ELF-1 (cell line): ENCODE measurements at regions not wholly inside any gene's neighbourhood (a gene's known extent, or its start where the extent isn't known, plus 50 kb on each side); places are given as distances from the start of the nearest gene placed in this dataset.
A peak's percentile ranks its signal among the peaks of the same experiment; 100 is the strongest.
"Not testable (repeated sequence)": the region's sequence is repeated elsewhere in the genome, so short reads cannot be mapped to it uniquely, and the experiment has no call there.

Experiments
- DNase-seq: peaks from one replicate; pipeline ENCODE4 v3.0.0-alpha.2; 2016; ENCODE audit warnings: low read depth, low spot score

DNA sequence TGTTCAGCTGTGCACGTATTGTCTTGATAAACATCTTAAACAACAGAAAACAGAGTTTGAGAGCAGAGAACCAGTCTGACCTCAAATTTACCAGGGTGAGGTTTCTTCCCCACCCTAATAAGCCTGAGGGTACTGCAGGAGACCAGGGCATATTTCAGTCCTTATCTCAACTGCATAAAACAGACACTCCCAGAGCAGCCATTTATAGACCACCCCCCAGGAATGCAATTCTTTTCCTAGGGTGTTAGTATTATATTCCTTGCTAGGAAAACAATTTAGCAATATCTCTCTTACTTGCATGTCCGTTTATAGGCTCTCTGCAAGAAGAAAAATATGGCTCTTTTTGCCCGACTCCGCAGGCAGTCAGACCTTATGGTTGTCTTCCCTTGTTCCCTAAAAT lies 747.2 kb downstream of the TTLL7 start:
- DNase-seq: peak; percentile 8

DNA sequence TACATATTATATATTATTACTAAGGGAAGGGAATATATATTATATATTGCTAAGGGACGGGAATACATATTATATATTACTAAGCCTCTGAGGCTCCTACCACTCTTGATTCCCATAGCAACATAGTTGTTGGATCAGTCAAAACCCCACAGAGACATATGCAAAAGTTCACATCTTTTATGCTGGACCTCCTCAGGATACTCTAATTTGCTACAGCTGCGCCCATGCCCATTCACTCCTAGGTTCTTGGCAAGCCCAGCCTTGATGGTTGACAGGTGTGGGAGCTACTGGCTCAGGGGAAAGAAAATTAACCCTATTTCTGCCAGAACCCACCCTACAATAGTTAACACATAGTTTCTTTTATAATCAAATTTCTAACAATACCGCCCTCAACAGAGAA lies 752.2 kb downstream of the TTLL7 start:
- DNase-seq: not testable (repeated sequence)

- DNase-seq: peak; percentile 6
These were observed 754.1 kb downstream of the TTLL7 start for GRCh38 chr1:83244832-83245231.

DNA sequence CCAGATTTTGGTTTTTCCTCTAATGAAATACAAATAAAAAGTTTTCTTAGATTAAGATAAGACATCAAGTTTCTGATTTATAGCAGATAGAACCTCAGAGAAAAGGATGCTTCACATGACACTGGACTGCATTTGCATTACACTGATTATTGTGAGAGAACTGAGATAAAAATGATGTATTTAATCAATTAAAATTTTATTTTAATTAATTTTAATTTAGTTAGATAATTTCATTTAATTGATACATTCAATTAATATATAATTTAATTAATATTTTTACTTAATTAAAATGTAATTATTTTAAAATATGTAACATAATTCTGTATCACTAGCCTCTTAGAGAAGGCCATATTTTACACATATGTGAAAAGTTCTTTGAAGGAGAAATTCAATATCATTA lies 759.4 kb downstream of the TTLL7 start:
- DNase-seq: not testable (repeated sequence)

GRCh38 chr1:83238654-83239053 lies 760.3 kb downstream of the TTLL7 start:
- DNase-seq: not testable (repeated sequence)

DNA sequence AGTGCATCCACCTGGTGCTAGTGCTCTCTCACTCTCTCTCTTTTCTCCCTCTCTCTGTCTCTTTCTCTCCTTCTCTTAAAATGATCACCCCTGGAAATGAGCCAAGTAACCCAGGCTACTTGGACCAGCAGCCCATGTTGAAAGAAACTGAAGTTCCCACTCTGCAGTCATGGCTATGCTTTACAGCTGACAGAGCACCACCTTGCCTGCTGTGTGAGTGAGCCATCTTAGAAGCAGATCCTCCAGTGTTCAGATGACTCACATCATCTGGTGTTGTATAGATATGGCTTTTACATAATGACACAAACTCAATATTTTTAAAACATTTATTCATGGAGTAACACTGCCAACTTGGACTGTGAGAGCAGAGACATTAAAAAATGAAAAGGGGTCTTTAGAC lies 779.1 kb downstream of the TTLL7 start:
- DNase-seq: not testable (repeated sequence)

GRCh38 chr1:83218036-83218716 lies 780.8 kb downstream of the TTLL7 start:
- not testable (repeated sequence) for DNase-seq

GRCh38 chr1:83214317-83214716 lies 784.6 kb downstream of the TTLL7 start:
- not testable (repeated sequence) for DNase-seq

DNA sequence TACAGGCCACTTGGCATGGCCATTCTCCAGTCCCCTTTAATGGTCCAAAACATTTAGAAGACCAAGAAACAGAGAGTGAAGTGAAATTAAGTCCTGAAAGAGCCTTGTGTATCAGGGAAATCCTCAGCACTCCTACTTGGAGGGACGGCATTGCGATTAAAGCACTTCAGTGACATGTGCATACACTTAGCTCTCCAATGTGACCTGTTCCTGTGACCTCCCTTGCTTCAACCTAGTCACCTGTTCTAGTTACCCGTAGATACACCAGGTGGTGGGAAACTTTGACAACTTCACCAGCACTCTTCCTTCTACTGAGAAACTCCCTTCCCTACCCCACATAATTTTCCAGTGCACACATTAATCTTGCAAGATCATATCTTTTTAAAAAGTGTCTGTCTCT lies 785.3 kb downstream of the TTLL7 start:
- DNase-seq: not testable (repeated sequence)

GRCh38 chr1:83212033-83212432 lies 786.9 kb downstream of the TTLL7 start:
- DNase-seq: not testable (repeated sequence)

GRCh38 chr1:83208540-83208939 lies 790.4 kb downstream of the TTLL7 start:
- DNase-seq: peak; percentile 9

DNA sequence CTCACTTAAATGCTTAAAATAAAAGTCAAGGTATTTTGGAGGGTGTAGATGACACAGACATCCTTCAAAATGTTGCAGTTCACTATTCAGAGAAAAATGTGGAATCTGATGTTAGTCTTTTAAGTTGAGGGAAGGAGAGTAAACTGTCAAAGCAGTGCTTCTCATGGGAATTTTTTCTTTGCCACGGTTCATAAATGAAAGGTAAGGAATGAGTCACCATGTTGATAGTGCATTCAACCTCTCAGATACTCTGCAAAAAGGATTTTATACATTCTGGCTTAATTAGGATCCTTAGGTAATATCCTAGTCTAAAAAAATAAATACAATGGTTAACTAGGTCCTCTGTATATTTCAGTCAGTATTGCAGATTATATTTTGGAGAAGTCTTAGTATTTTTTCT lies 804.3 kb downstream of the TTLL7 start:
- DNase-seq: not testable (repeated sequence)

DNA sequence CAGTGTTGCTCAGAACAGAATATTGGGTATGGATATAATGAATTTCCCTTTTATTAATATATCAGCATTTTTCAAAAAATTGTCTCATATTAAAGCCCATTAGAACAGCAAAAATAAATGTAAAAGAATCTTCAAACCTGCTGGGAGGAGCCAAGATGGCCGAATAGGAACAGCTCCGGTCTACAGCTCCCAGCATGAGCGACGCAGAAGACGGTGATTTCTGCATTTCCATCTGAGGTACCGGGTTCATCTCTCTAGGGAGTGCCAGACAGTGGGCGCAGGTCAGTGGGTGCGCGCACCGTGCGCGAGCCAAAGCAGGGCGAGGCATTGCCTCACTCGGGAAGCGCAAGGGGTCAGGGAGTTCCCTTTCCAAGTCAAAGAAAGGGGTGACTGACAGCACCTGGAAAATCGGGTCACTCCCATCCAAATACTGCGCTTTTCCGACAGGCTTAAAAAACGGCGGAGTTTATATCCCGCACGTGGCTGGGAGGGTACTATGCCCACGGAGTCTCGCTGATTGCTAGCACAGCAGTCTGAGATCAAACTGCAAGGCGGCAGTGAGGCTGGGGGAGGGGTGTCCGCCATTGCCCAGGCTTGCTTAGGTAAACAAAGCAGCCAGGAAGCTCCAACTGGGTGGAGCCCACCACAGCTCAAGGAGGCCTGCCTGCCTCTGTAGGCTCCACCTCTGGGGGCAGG lies 816.8 kb downstream of the TTLL7 start:
- peak; percentile 56 for DNase-seq

DNA sequence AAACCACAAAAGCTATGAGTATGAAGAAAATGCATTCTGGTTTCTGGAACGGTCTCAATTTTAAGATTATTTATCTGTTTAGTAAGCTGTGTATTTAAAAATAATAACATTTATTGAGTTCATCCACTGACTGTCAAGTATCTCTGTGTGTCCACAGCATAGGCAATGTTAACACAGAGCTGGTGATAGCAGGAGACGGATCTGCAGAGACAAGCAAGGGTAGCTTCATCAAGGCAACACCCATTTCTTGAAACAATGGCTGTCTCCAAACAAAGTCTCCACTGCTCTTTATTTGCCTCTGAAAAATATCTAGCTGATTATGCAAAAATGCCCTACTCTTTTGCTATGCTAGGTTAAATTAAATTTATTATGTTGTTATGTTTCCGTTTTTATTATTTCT lies 818.3 kb downstream of the TTLL7 start:
- DNase-seq: not testable (repeated sequence)

DNA sequence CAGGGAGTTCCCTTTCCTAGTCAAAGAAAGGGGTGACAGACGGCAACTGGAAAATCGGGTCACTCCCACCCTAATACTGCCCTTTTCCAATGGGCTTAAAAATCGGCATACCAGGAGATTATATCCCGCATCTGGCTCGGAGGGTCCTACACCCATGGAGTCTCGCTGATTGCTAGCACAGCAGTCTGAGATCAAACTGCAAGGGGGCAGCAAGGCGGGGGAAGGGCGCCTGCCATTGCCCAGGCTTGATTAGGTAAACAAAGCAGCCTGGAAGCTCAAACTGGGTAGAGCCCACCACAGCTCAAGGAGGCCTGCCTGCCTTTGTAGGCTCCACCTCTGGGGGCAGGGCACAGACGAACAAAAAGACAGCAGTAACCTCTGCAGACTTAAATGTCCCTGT lies 831.3 kb downstream of the TTLL7 start:
- not testable (repeated sequence) for DNase-seq

GRCh38 chr1:83163879-83164475 lies 835.0 kb downstream of the TTLL7 start:
- DNase-seq: not testable (repeated sequence)

GRCh38 chr1:83158924-83159323 lies 840.0 kb downstream of the TTLL7 start:
- DNase-seq: not testable (repeated sequence)

DNA sequence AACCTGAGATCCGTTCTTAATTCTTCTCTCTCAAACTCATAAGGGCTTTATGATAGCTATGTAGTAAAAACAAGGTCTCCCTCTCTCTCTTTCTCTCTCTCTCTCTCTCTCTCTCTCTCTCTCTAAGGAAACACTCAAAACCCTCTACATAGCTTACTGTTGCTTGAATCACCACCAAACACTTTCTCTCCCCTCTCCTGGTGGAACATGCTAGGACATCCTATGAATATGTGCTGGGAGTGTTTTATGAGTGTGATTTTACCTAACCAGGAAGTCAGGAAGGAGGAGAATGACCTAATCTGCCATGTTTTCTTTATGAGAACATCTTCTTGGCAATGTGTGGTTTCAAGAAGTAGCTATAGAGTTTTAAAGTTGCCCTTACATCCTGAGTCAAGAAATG lies 844.6 kb downstream of the TTLL7 start:
- DNase-seq: not testable (repeated sequence)

DNA sequence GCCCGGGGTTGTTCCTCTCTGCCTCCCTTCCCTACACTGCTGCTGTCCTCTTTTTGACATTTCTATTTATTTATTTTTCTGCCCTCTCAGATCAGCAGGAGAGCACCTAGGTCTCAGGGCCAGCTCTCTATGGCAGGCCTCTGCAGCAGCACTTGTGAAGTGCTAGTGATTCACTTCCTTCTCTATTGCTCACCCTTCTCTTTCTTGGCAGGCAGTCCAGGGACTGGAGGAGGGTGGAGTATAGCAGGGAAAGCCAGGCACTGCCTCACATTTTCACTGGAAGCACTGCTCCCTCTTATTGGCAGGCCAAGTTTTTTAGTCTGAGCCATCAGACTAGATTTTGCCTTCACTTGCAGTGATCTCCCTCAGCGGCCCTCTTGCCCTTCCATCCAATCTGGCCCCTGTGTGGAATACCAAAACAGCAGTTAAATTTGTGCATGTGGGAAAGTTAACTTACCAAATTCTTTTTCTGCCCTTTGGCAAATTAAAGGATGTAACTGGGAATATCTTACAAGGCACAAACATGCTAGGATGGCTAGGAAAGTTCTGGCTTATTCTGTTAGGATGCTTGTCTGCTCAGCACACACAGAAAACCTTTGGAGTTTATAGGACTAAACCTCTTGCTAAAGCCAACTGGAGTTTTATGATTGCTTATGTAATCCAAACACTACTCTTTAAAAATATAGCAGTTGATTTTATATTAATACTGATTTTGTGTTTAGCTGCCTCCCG lies 847.6 kb downstream of the TTLL7 start:
- DNase-seq: not testable (repeated sequence)

GRCh38 chr1:83150479-83150878 lies 848.5 kb downstream of the TTLL7 start:
- not testable (repeated sequence) for DNase-seq

GRCh38 chr1:83145820-83146219 lies 853.1 kb downstream of the TTLL7 start:
- not testable (repeated sequence) for DNase-seq

GRCh38 chr1:83142802-83143201 lies 856.1 kb downstream of the TTLL7 start:
- not testable (repeated sequence) for DNase-seq
